ENCODE measurements at regions not wholly inside any gene's neighbourhood (a gene's known extent, or its start where the extent isn't known, plus 50 kb on each side); places are given as distances from the start of the nearest gene placed in this dataset.

GRCh38 chr18:24588440-24588839 lies 128.0 kb downstream of the HRH4 start:
- Histone ChIP-seq H3K36me3 (replicated peaks in 1 of 2) (no peaks in the 10 kb centered on the region), H3K27me3 (no peaks in the 10 kb centered on the region), H3K4me3 (no peak overlapping the region), H3K27ac (no peak overlapping the region), H3K4me1 (replicated peaks in 1 of 2) (no peaks in the 10 kb centered on the region), H3K9me3 (replicated peaks in 1 of 3) (no peaks in the 10 kb centered on the region)
- TF ChIP-seq CTCF (IDR thresholded peaks at IDR 0.05) (no peak), POLR2A (IDR thresholded peaks at IDR 0.05) (no peak)
- WGBS, 4 donors: 83 to 100% (median 87%) methylated on average over 2 to 5 of the region's 5 CpGs
- DNase-seq: no peak
- intact Hi-C loops (cut with DNase I): no loop called here

GRCh38 chr18:24590946-24591345 lies 130.5 kb downstream of the HRH4 start:
- TF ChIP-seq POLR2A (IDR thresholded peaks at IDR 0.05) (no peak), CTCF (IDR thresholded peaks at IDR 0.05) (no peak)
- intact Hi-C loops (cut with DNase I): loop anchor here in 1 of 2 donors (10.0 kb wide), 1 partner anchor 134 kb away; no protein-coding TSS in a partner anchor
- Histone ChIP-seq H3K27ac (no peak overlapping the region), H3K4me3 (no peak overlapping the region), H3K9me3 (replicated peaks in 1 of 3) (no peaks in the 10 kb centered on the region), H3K27me3 (no peaks in the 10 kb centered on the region), H3K36me3 (replicated peaks in 1 of 2) (no peaks in the 10 kb centered on the region), H3K4me1 (replicated peaks in 1 of 2) (no peaks in the 10 kb centered on the region)
- DNase-seq: no peak
- 66 to 90% (median 81%) methylated on average over 4 of the region's 4 CpGs for WGBS, 4 donors

DNA sequence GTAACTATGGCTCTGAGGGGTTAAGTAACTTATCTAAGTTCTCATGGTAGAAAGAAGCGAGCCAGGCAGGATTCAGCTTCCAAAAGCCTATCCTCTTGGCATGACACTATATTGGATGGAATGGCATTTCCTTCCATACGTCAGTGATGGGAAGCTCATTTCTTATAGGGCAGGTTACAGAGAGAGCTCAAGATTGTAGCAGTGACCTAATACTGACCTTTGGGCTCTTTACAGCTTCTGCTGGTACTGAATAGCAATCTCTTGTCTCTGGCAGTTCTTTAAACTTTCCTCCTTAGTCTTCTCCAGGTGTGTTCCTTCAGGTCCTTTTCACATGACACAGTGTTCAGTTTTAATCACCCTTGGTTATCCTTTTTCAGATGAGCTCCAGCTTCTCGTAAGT lies 133.0 kb downstream of the HRH4 start:
- 79 to 92% (median 86%) methylated on average over 3 of the region's 3 CpGs for WGBS, 4 donors
- DNase-seq: no peak
- no peak overlapping the region for H3K4me3 ChIP-seq
- TF ChIP-seq POLR2A (IDR thresholded peaks at IDR 0.05): no peak
- TF ChIP-seq CTCF (IDR thresholded peaks at IDR 0.05): no peak
- intact Hi-C loops (cut with DNase I): loop anchor here in 1 of 2 donors (10.0 kb wide), 1 partner anchor 131 kb away; no protein-coding TSS in a partner anchor
- no peaks in the 10 kb centered on the region for H3K36me3 ChIP-seq (replicated peaks in 1 of 2)
- no peaks in the 10 kb centered on the region for H3K27me3 ChIP-seq
- H3K27ac ChIP-seq: no peak overlapping the region
- no peaks in the 10 kb centered on the region for H3K4me1 ChIP-seq (replicated peaks in 1 of 2)
- H3K9me3 ChIP-seq (replicated peaks in 1 of 3): no peaks in the 10 kb centered on the region

DNA sequence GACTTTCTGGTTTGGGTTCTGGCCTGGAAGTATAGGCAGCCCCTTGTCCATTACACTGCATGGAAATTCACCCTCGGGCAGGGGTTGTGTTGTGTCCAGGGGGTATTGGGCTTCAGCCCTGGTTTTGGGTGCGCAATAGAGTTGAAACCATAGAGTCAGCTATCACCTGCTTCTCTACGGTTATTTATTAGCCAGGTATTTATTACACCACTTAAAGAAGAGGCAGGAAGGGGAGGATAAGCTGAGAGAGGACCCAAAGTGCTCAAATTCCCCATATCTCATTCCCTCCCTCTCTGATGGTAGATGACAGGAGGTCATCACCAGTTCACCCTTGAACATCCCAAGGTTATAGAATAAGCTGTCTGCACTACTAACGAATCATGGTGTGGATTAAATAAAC lies 133.4 kb downstream of the HRH4 start:
- no peaks in the 10 kb centered on the region for H3K27me3 ChIP-seq
- DNase-seq: no peak
- H3K4me3 ChIP-seq: no peak overlapping the region
- no peaks in the 10 kb centered on the region for H3K4me1 ChIP-seq (replicated peaks in 1 of 2)
- no peaks in the 10 kb centered on the region for H3K36me3 ChIP-seq (replicated peaks in 1 of 2)
- no peak overlapping the region for H3K27ac ChIP-seq
- no peak for TF ChIP-seq POLR2A (IDR thresholded peaks at IDR 0.05)
- no peak for TF ChIP-seq CTCF (IDR thresholded peaks at IDR 0.05)
- H3K9me3 ChIP-seq (replicated peaks in 1 of 3): no peaks in the 10 kb centered on the region
- WGBS, 4 donors: 80 to 85% (median 82%) methylated on average over 4 of the region's 4 CpGs
- intact Hi-C loops (cut with DNase I): loop anchor here in 1 of 2 donors (10.0 kb wide), 1 partner anchor 131 kb away; no protein-coding TSS in a partner anchor

Measured in adrenal gland (tissue), 9 donors.